Stimulated activated CD4-positive, alpha-beta T cell treated with anti-CD3 and anti-CD28 coated beads, Interleukin-4, amount 100 ng/mL, for 4 hours (primary cell): ENCODE measurements at regions not wholly inside any gene's neighbourhood (a gene's known extent, or its start where the extent isn't known, plus 50 kb on each side); places are given as distances from the start of the nearest gene placed in this dataset.
A peak's percentile ranks its signal among the peaks of the same experiment; 100 is the strongest.
"Not testable (repeated sequence)": the region's sequence is repeated elsewhere in the genome, so short reads cannot be mapped to it uniquely, and the experiment has no call there.

Source experiments
- DNase-seq, 2 experiments: peaks; one replicate each; pipeline ENCODE4 v3.0.0-alpha.2; 2020

- DNase-seq, result not testable (repeated sequence)
Measured at GRCh38 chr17:65301882-65302281, 164.7 kb downstream of the RGS9 start.

GRCh38 chr17:65301184-65301583 is 164.0 kb downstream of the RGS9 start:
- no peak for DNase-seq

- DNase-seq, result no peak
Measured at GRCh38 chr17:65297916-65298315, 160.7 kb downstream of the RGS9 start.

GRCh38 chr17:65297384-65297783 is 160.2 kb downstream of the RGS9 start:
- no peak for DNase-seq

- peak; percentile 51 to 60 for DNase-seq
Measured at GRCh38 chr17:65294181-65294719, 157.1 kb downstream of the RGS9 start.

- DNase-seq, result no peak
Measured at GRCh38 chr17:65293584-65294180, 156.5 kb downstream of the RGS9 start.

GRCh38 chr17:65292430-65292829 is 155.3 kb downstream of the RGS9 start:
- DNase-seq, result no peak

GRCh38 chr17:65291301-65291700 is 154.1 kb downstream of the RGS9 start:
- not testable (repeated sequence) for DNase-seq

GRCh38 chr17:65290616-65291015 is 153.4 kb downstream of the RGS9 start:
- DNase-seq, result no peak

- DNase-seq, result no peak
Measured at GRCh38 chr17:65290056-65290455, 152.9 kb downstream of the RGS9 start.

- no peak for DNase-seq
Measured at GRCh38 chr17:65287040-65287439, 149.9 kb downstream of the RGS9 start.

- no peak for DNase-seq
Measured at GRCh38 chr17:65283704-65284103, 146.5 kb downstream of the RGS9 start.

GRCh38 chr17:65279456-65279855 is 142.3 kb downstream of the RGS9 start:
- DNase-seq, result no peak

GRCh38 chr17:65278820-65279184 is 141.6 kb downstream of the RGS9 start:
- DNase-seq, result no peak

- peak in 1 of 2 experiments; percentile 11 for DNase-seq
Measured at GRCh38 chr17:65278050-65278819, 141.1 kb downstream of the RGS9 start.

- no peak for DNase-seq
Measured at GRCh38 chr17:65277576-65277975, 140.4 kb downstream of the RGS9 start.
